Smooth muscle cell (in vitro differentiated cells): ENCODE measurements at regions not wholly inside any gene's neighbourhood (a gene's known extent, or its start where the extent isn't known, plus 50 kb on each side); places are given as distances from the start of the nearest gene placed in this dataset.

Experiments
- DNase-seq: peaks from one replicate; lab custom pipeline; 2025; ENCODE audit not compliant: unreplicated experiment; lab: John Stamatoyannopoulos, UW
- H2AFZ ChIP-seq: fragments of 200-600 bp; sonication (generic); 2 replicates; pipeline ENCODE4 v1.6.0; 2016; ENCODE audit warnings: antibody characterized with exemption, low read depth, mild to moderate bottlenecking
- H3F3A ChIP-seq: fragments of 200-600 bp; sonication (generic); 2 replicates; pipeline ENCODE4 v1.6.0; 2017; ENCODE audit warnings: antibody characterized with exemption, low read depth
- H3K27ac ChIP-seq: fragments of 200-600 bp; sonication (generic); 2 replicates; pipeline ENCODE4 v1.5.1; 2016; ENCODE audit warnings: low read depth, mild to moderate bottlenecking
- H3K27me3 ChIP-seq: fragments of 200-600 bp; sonication (generic); 2 replicates; pipeline ENCODE4 v1.6.1; 2016; ENCODE audit warnings: low read depth, mild to moderate bottlenecking
- H3K36me3 ChIP-seq: fragments of 200-600 bp; sonication (generic); 2 replicates; pipeline ENCODE4 v1.5.1; 2016; ENCODE audit warnings: low read depth
- H3K4me1 ChIP-seq: fragments of 200-600 bp; sonication (generic); 2 replicates; pipeline ENCODE4 v1.5.1; 2016; ENCODE audit warnings: low read depth
- H3K4me2 ChIP-seq: fragments of 200-600 bp; sonication (generic); 2 replicates; pipeline ENCODE4 v1.6.0; 2016; ENCODE audit warnings: mild to moderate bottlenecking
- H3K4me3 ChIP-seq: fragments of 200-600 bp; sonication (generic); 2 replicates; pipeline ENCODE4 v1.5.1; 2016; ENCODE audit warnings: mild to moderate bottlenecking
- H3K79me2 ChIP-seq: fragments of 200-600 bp; sonication (generic); 2 replicates; pipeline ENCODE4 v1.6.0; 2016; ENCODE audit warnings: low read depth, mild to moderate bottlenecking
- H3K9ac ChIP-seq: fragments of 200-600 bp; sonication (generic); 2 replicates; pipeline ENCODE4 v1.6.0; 2016; ENCODE audit warnings: low read depth
- H3K9me3 ChIP-seq: fragments of 200-600 bp; sonication (generic); replicated peaks from 2 replicates; pipeline ENCODE4 v1.5.1; 2016; ENCODE audit warnings: low read depth
- H4K20me1 ChIP-seq: fragments of 200-600 bp; sonication (generic); 2 replicates; pipeline ENCODE4 v1.6.0; 2016; ENCODE audit warnings: low read depth
- CTCF ChIP-seq: fragments of 200-600 bp; sonication (generic); IDR thresholded peaks from 2 replicates; pipeline ENCODE4 v1.5.1; 2017; ENCODE audit warnings: borderline replicate concordance, mild to moderate bottlenecking, antibody characterized with exemption; ENCODE audit not compliant: insufficient read depth, poor library complexity, severe bottlenecking
- whole genome bisulfite sequencing: methylation state at CpG from one replicate; pipeline ENCODE4 v1.1.7; 2016; ENCODE audit warnings: low lambda C conversion rate; 5-methylcytosine and 5-hydroxymethylcytosine counted together

DNA sequence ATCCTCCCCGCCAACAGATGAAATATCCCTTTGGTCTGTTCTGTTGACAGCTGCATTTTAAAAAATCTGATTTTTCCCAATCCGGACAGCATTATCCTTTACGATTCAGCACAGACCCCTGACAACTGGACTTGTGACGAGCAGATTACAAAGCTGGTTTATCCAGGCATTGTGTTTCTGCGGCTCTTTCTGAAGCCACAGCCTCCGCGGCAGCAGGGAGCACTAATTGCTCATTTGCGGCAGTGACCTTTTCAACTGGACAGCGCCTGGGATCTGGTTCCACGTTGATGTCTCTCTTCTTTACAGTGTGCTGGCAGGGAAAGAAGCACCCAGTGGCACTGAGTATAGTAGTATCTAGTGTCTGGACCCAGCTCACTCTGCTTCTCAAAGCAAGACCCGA, 351.2 kb downstream of the ZNF608 start:
- WGBS: 26% methylated on average over 11 of the region's 11 CpGs
- Histone ChIP-seq H3K4me3 (no peak overlapping the region), H3K4me2 (no peak overlapping the region)

GRCh38 chr5:124394700-124395245, 351.7 kb downstream of the ZNF608 start:
- TF ChIP-seq CTCF: no peak

More for the DNA sequence above, 351.2 kb downstream of the ZNF608 start:
- Histone ChIP-seq H3K4me1 (peaks cover 4% of the 10 kb centered on the region), H3K9me3 (peaks cover 7% of the 10 kb centered on the region), H3K27ac (no peak overlapping the region), H2AFZ (no peak overlapping the region), H3K27me3 (no peaks in the 10 kb centered on the region), H3K36me3 (no peaks in the 10 kb centered on the region), H3F3A (no peaks in the 10 kb centered on the region), H3K79me2 (no peaks in the 10 kb centered on the region), H4K20me1 (no peaks in the 10 kb centered on the region), H3K9ac (no peak overlapping the region)
- no peak for TF ChIP-seq CTCF
- no peak for DNase-seq

GRCh38 chr5:124393584-124394379, 352.7 kb downstream of the ZNF608 start:
- H3K27me3 ChIP-seq: no peaks in the 10 kb centered on the region
- no peaks in the 10 kb centered on the region for H3K79me2 ChIP-seq
- H3K27ac ChIP-seq: no peak overlapping the region
- no peaks in the 10 kb centered on the region for H4K20me1 ChIP-seq
- no peak for DNase-seq
- peaks cover 3% of the 10 kb centered on the region for H3K36me3 ChIP-seq
- 85% methylated on average over 5 of the region's 5 CpGs for WGBS
- peaks cover 4% of the 10 kb centered on the region for H3K4me1 ChIP-seq
- no peaks in the 10 kb centered on the region for H3F3A ChIP-seq
- no peak overlapping the region for H3K4me2 ChIP-seq
- H2AFZ ChIP-seq: no peak overlapping the region
- H3K9me3 ChIP-seq: peaks cover 12% of the 10 kb centered on the region
- no peak overlapping the region for H3K4me3 ChIP-seq
- no peak overlapping the region for H3K9ac ChIP-seq
- TF ChIP-seq CTCF: no peak

More at GRCh38 chr5:124394700-124395245, 351.7 kb downstream of the ZNF608 start:
- WGBS: 79% methylated on average over 9 of the region's 9 CpGs
- no peak for DNase-seq
- H2AFZ ChIP-seq: no peak overlapping the region
- no peak overlapping the region for H3K27ac ChIP-seq
- no peak overlapping the region for H3K9ac ChIP-seq
- H3K9me3 ChIP-seq: peaks cover 12% of the 10 kb centered on the region
- H3F3A ChIP-seq: no peaks in the 10 kb centered on the region
- peaks cover 4% of the 10 kb centered on the region for H3K4me1 ChIP-seq
- H3K79me2 ChIP-seq: no peaks in the 10 kb centered on the region
- H3K4me2 ChIP-seq: no peak overlapping the region
- peaks cover 3% of the 10 kb centered on the region for H3K36me3 ChIP-seq
- H3K27me3 ChIP-seq: no peaks in the 10 kb centered on the region
- no peaks in the 10 kb centered on the region for H4K20me1 ChIP-seq
- no peak overlapping the region for H3K4me3 ChIP-seq

DNA sequence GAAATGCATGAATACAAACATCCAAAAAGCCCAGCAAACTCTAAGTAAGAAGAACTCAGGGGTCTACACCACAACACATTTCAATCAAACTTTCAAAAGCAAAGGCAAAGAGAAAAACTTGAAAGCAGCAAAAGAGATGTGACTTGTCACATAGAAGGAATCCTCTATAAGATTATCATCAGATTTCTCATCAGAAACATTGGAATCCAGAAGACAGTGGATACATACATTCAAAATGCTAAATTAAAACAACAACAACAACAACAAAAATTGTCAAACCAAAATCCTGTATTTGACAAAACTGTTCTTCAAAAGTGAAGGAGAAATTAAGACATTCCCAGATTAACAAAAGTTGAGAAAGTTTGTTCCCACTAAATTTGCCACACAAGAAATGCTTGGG, 362.7 kb downstream of the ZNF608 start:
- no peaks in the 10 kb centered on the region for H3K4me1 ChIP-seq
- TF ChIP-seq CTCF: no peak
- no peaks in the 10 kb centered on the region for H4K20me1 ChIP-seq
- peaks cover 13% of the 10 kb centered on the region for H3K9me3 ChIP-seq
- DNase-seq: no peak
- H3K4me2 ChIP-seq: no peak overlapping the region
- H3K36me3 ChIP-seq: no peaks in the 10 kb centered on the region
- H3K9ac ChIP-seq: no peak overlapping the region
- no peak overlapping the region for H3K4me3 ChIP-seq
- no peak overlapping the region for H2AFZ ChIP-seq
- no peaks in the 10 kb centered on the region for H3K27me3 ChIP-seq
- H3K27ac ChIP-seq: no peak overlapping the region
- H3F3A ChIP-seq: no peaks in the 10 kb centered on the region
- no peaks in the 10 kb centered on the region for H3K79me2 ChIP-seq
